ENCODE measurements at regions not wholly inside any gene's neighbourhood (a gene's known extent, or its start where the extent isn't known, plus 50 kb on each side); places are given as distances from the start of the nearest gene placed in this dataset.

- TF ChIP-seq CTCF (IDR thresholded peaks at IDR 0.05; ENCODE audit: low read length) = no peak
- no peak for TF ChIP-seq EZH2 (IDR thresholded peaks at IDR 0.05; ENCODE audit: borderline replicate concordance, low read length)
These were observed 76.5 kb upstream of the NUDT7 start for GRCh38 chr16:77645764-77646163.
